Suprapubic skin (tissue), 4 donors: ENCODE measurements at regions not wholly inside any gene's neighbourhood (a gene's known extent, or its start where the extent isn't known, plus 50 kb on each side); places are given as distances from the start of the nearest gene placed in this dataset.

Experiments
- DNase-seq, 2 donors: peaks; one replicate each; pipeline ENCODE4 v3.0.0-alpha.2; 2019; ENCODE audit warnings: low spot score in 2 of 2
- H3K27ac ChIP-seq: fragments of 200-600 bp; sonication (generic); one replicate; pipeline ENCODE4 v1.5.1; 2019
- H3K27me3 ChIP-seq: fragments of 200-600 bp; sonication (generic); one replicate; pipeline ENCODE4 v1.5.1; 2019
- H3K36me3 ChIP-seq: fragments of 200-600 bp; sonication (generic); one replicate; pipeline ENCODE4 v1.5.1; 2019
- H3K4me1 ChIP-seq: fragments of 200-600 bp; sonication (generic); one replicate; pipeline ENCODE4 v1.5.1; 2019
- H3K4me3 ChIP-seq: fragments of 200-600 bp; sonication (generic); one replicate; pipeline ENCODE4 v1.5.1; 2019; ENCODE audit warnings: mild to moderate bottlenecking
- H3K9me3 ChIP-seq: fragments of 200-600 bp; sonication (generic); one replicate; pipeline ENCODE4 v1.5.1; 2019
- EP300 ChIP-seq: sonication (generic); formaldehyde crosslinking; IDR thresholded peaks from one replicate; pipeline ENCODE4 v1.6.1; 2017; ENCODE audit warnings: antibody characterized with exemption
- POLR2A ChIP-seq, 2 donors: fragments of 450-650 bp; IDR thresholded peaks; one replicate each; pipeline ENCODE4 v1.6.1; 2017; ENCODE audit warnings: antibody characterized with exemption in 2 of 2, mild to moderate bottlenecking in 2 of 2, moderate library complexity in 2 of 2
- POLR2AphosphoS5 ChIP-seq, 3 donors: sonication (generic); formaldehyde crosslinking; IDR thresholded peaks; one replicate each; pipeline ENCODE4 v1.6.1; 2017; ENCODE audit warnings: antibody characterized with exemption in 3 of 3
- WGBS: methylation state at CpG from one replicate; pipeline ENCODE4 v1.1.5; 2018; 5-methylcytosine and 5-hydroxymethylcytosine counted together
- TF ChIP-seq, protein P1 (sequence below), 2 donors: fragments of 200-600 bp in 1 of 2; fragments of 450-650 bp in 1 of 2; sonication (generic) in 1 of 2; IDR thresholded peaks; one replicate each; pipeline ENCODE4 v1.5.1; 2016 to 2019; ENCODE audit warnings: antibody characterized with exemption in 2 of 2, mild to moderate bottlenecking in 1 of 2, moderate library complexity in 1 of 2

DNA sequence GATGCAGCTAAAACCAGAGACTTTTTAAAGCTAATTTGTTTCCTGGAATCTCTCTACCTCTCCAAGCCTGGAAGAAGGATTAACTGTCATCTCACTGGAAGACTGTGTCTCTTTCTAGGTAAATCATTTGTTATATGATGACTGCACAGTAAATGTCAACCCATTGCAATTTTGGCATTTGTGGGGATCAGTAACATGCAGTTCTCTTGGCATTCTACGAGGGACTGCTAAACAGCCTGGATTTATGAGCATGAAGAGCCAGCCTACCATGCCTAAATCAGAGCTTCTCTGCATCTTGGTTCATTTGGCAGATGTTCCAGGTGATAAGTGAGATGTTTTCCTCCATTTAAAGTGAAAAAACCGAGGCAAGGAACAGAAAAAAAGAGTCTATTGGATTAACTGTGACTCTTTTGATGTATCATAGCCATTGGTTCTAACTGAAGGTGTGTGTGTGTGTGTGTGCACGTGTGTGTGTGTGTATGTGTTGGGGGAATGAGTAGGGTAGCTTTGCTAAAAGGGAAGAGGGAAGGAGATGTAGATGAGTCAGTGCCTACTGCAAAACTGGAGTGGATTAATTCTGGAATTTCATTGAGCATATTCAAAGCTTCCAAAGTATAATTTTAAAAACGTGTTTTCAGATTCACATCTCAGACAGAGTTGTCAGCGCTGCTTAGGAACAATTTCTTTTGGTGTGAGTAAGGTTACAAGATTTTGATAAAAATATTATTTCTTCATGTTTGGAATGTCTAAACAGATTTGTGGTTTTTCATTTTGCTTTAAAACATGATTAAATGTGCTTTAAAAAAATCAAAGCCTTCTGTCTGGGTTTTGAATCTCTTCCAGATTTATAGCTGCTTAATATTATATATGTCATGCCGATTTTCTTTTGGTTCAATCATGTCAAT, 123.2 kb upstream of the LNX1 start:
- no peaks in the 10 kb centered on the region for H3K27me3 ChIP-seq
- no peak for DNase-seq
- H3K9me3 ChIP-seq, result no peaks in the 10 kb centered on the region
- H3K4me3 ChIP-seq, result no peak overlapping the region
- TF ChIP-seq EP300 (no peak), POLR2A (IDR thresholded peaks at IDR 0.05) (no peak), POLR2AphosphoS5 (IDR thresholded peaks at IDR 0.05) (no peak)
- TF ChIP-seq, protein P1, sequence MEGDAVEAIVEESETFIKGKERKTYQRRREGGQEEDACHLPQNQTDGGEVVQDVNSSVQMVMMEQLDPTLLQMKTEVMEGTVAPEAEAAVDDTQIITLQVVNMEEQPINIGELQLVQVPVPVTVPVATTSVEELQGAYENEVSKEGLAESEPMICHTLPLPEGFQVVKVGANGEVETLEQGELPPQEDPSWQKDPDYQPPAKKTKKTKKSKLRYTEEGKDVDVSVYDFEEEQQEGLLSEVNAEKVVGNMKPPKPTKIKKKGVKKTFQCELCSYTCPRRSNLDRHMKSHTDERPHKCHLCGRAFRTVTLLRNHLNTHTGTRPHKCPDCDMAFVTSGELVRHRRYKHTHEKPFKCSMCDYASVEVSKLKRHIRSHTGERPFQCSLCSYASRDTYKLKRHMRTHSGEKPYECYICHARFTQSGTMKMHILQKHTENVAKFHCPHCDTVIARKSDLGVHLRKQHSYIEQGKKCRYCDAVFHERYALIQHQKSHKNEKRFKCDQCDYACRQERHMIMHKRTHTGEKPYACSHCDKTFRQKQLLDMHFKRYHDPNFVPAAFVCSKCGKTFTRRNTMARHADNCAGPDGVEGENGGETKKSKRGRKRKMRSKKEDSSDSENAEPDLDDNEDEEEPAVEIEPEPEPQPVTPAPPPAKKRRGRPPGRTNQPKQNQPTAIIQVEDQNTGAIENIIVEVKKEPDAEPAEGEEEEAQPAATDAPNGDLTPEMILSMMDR (IDR thresholded peaks at IDR 0.05), result no peak
- H3K36me3 ChIP-seq, result no peaks in the 10 kb centered on the region
- 31% methylated on average over 6 of the region's 6 CpGs for WGBS
- peaks cover 6% of the 10 kb centered on the region for H3K4me1 ChIP-seq
- H3K27ac ChIP-seq, result no peak overlapping the region

DNA sequence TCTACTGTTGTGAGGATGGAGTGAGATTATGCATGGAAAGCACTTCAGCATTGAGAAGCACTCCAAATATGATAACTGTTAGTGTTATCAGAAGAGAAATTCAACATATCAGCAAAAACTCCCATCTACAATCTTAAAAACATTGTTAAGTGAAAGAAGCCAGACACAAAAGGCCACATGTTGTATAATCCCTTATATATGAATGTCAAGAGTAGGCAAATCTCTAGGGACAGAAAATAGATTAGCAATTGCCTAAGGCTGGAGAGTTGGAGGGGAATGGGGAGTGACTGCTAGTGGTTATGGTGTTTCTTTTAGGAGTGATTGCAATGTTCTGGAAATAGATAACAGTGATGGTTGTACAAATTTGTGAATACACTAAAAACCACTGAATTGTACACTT, 122.5 kb upstream of the LNX1 start:
- no peak for TF ChIP-seq POLR2AphosphoS5 (IDR thresholded peaks at IDR 0.05)
- TF ChIP-seq, protein P1 (IDR thresholded peaks at IDR 0.05), result no peak
- no peak for TF ChIP-seq POLR2A (IDR thresholded peaks at IDR 0.05)
- no peak for TF ChIP-seq EP300
- H3K4me1 ChIP-seq, result peaks cover 6% of the 10 kb centered on the region
- H3K27ac ChIP-seq, result no peak overlapping the region
- no peaks in the 10 kb centered on the region for H3K27me3 ChIP-seq
- no peak overlapping the region for H3K4me3 ChIP-seq
- no peaks in the 10 kb centered on the region for H3K36me3 ChIP-seq
- H3K9me3 ChIP-seq, result no peaks in the 10 kb centered on the region
- DNase-seq, result no peak

DNA sequence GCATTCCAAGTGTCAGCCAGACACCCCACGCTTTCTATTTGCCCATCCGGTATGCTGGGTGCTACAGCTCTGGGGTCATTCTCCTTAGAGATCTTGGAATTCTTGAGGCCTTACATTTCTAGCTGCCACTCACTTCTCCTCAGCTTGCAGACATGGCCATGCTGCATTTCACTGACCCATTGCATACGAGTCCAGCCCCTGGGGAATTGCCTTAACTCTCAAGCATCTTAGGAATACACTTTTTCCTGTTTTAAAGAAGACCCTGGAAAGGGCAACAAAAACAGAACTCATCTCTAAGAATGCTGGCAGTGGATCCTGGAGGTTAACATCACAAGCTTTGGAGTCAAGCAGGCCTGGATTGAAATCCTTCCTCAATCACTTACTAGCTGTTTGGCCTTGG, 122.0 kb upstream of the LNX1 start:
- no peak for DNase-seq
- H3K36me3 ChIP-seq, result no peaks in the 10 kb centered on the region
- TF ChIP-seq POLR2A (IDR thresholded peaks at IDR 0.05) (no peak), POLR2AphosphoS5 (IDR thresholded peaks at IDR 0.05) (no peak), EP300 (no peak)
- TF ChIP-seq, protein P1 (IDR thresholded peaks at IDR 0.05), result no peak
- no peak overlapping the region for H3K4me3 ChIP-seq
- H3K4me1 ChIP-seq, result peaks cover 6% of the 10 kb centered on the region
- 89% methylated on average over 3 of the region's 3 CpGs for WGBS
- H3K27ac ChIP-seq, result no peak overlapping the region
- H3K27me3 ChIP-seq, result no peaks in the 10 kb centered on the region
- no peaks in the 10 kb centered on the region for H3K9me3 ChIP-seq

DNA sequence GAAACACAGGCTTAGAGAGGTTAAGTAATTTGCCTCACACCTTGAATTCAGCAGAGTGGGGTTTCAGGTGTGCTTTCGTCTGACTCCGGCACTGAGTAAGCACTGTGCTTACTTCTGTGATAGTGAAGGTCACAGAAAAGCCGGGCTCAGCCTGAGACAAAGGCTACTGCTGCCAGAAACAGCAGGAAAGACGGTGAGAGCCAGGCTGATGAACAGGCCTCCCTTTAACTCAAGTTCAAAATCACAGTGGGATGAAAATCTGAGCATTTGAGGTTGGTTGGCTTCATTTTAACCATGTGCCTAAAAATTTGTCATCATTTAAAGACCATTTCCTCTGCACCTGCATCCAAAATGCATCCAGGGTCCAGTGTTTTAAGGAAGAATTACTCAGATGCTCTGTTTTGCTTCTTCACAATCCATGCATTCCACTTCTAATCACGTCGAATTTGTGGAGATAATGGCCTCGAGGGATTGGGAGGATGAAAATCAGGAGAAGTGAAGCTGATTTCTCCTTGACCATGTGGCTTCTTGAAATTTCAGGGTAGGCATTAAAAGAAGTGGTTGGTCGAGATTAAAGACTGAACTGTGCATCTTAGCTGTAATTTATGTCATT, 121.2 kb upstream of the LNX1 start:
- H3K36me3 ChIP-seq, result no peaks in the 10 kb centered on the region
- TF ChIP-seq, protein P1 (IDR thresholded peaks at IDR 0.05), result no peak
- TF ChIP-seq POLR2A (IDR thresholded peaks at IDR 0.05), result no peak
- no peak for TF ChIP-seq EP300
- no peak for TF ChIP-seq POLR2AphosphoS5 (IDR thresholded peaks at IDR 0.05)
- H3K9me3 ChIP-seq, result no peaks in the 10 kb centered on the region
- no peak overlapping the region for H3K4me3 ChIP-seq
- WGBS, result 75% methylated on average over 8 of the region's 8 CpGs
- DNase-seq, result no peak
- no peaks in the 10 kb centered on the region for H3K27me3 ChIP-seq
- H3K27ac ChIP-seq, result no peak overlapping the region
- peaks cover 6% of the 10 kb centered on the region for H3K4me1 ChIP-seq

DNA sequence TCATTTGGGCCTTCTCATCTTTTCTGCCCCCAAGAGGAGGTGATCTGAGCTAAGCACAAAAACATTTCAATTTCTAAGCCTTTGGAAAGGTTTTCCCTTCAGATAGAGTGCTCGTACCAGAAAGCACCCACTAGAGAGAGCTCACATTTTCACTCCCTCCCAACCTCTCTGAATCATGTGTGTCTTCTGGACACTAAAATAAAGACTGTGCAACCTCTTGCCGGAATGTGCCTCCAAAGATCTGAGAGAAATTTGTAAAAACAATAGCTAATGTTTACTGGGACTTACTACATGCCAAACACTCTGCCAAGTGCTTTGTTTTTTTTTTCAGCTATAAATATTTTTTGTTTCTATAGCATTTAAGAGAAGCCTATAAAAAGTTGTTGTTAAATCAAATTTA, 120.6 kb upstream of the LNX1 start:
- Histone ChIP-seq H3K27ac (no peak overlapping the region), H3K4me3 (no peak overlapping the region), H3K36me3 (no peaks in the 10 kb centered on the region), H3K9me3 (no peaks in the 10 kb centered on the region), H3K4me1 (peaks cover 6% of the 10 kb centered on the region), H3K27me3 (no peaks in the 10 kb centered on the region)
- no peak for TF ChIP-seq EP300
- no peak for TF ChIP-seq POLR2AphosphoS5 (IDR thresholded peaks at IDR 0.05)
- TF ChIP-seq, protein P1 (IDR thresholded peaks at IDR 0.05), result no peak
- TF ChIP-seq POLR2A (IDR thresholded peaks at IDR 0.05), result no peak
- 78% methylated on average over 2 of the region's 2 CpGs for WGBS
- no peak for DNase-seq
